Hepatocyte (in vitro differentiated cells): ENCODE measurements at regions not wholly inside any gene's neighbourhood (a gene's known extent, or its start where the extent isn't known, plus 50 kb on each side); places are given as distances from the start of the nearest gene placed in this dataset.

Experiments used
- DNase-seq: peaks from one replicate; pipeline ENCODE4 v3.0.0-alpha.2; 2016; ENCODE audit warnings: low spot score
- H2AFZ ChIP-seq: fragments of 200-600 bp; sonication (generic); 2 replicates; pipeline ENCODE4 v1.6.0; 2016; ENCODE audit warnings: antibody characterized with exemption, mild to moderate bottlenecking
- H3K27ac ChIP-seq: fragments of 200-600 bp; sonication (generic); 2 replicates; pipeline ENCODE4 v1.5.1; 2016; ENCODE audit warnings: mild to moderate bottlenecking
- H3K27me3 ChIP-seq: fragments of 200-600 bp; sonication (generic); 2 replicates; pipeline ENCODE4 v1.6.1; 2016
- H3K36me3 ChIP-seq: fragments of 200-600 bp; sonication (generic); replicated peaks from 2 replicates; pipeline ENCODE4 v1.5.1; 2016; ENCODE audit warnings: low read depth; ENCODE audit not compliant: insufficient read depth
- H3K4me1 ChIP-seq: fragments of 200-600 bp; sonication (generic); 2 replicates; pipeline ENCODE4 v1.5.1; 2016; ENCODE audit warnings: mild to moderate bottlenecking, moderate library complexity; ENCODE audit not compliant: insufficient read depth
- H3K4me2 ChIP-seq: fragments of 200-600 bp; sonication (generic); 2 replicates; pipeline ENCODE4 v1.6.0; 2016
- H3K4me3 ChIP-seq: fragments of 200-600 bp; sonication (generic); 2 replicates; pipeline ENCODE4 v1.5.1; 2016; ENCODE audit warnings: mild to moderate bottlenecking
- H3K79me2 ChIP-seq: fragments of 200-600 bp; sonication (generic); 2 replicates; pipeline ENCODE4 v1.6.0; 2017; ENCODE audit warnings: mild to moderate bottlenecking
- H3K9me2 ChIP-seq: fragments of 200-600 bp; sonication (generic); replicated peaks from 2 replicates; pipeline ENCODE4 v1.6.0; 2017; ENCODE audit warnings: mild to moderate bottlenecking; ENCODE audit not compliant: insufficient read depth
- H3K9me3 ChIP-seq: fragments of 200-600 bp; sonication (generic); 2 replicates; pipeline ENCODE4 v1.5.1; 2016; ENCODE audit warnings: low read depth, mild to moderate bottlenecking
- H4K20me1 ChIP-seq: fragments of 200-600 bp; sonication (generic); 2 replicates; pipeline ENCODE4 v1.6.0; 2016; ENCODE audit warnings: mild to moderate bottlenecking; ENCODE audit not compliant: insufficient read depth, poor library complexity, severe bottlenecking
- CTCF ChIP-seq: fragments of 200-600 bp; sonication (generic); IDR thresholded peaks from 2 replicates; pipeline ENCODE4 v1.5.1; 2016; ENCODE audit warnings: antibody characterized with exemption, mild to moderate bottlenecking; ENCODE audit not compliant: poor library complexity
- EZH2 ChIP-seq: fragments of 200-600 bp; sonication (generic); IDR thresholded peaks from 2 replicates; pipeline ENCODE4 v1.6.1; 2016; ENCODE audit warnings: antibody characterized with exemption, mild to moderate bottlenecking, borderline replicate concordance
- EZH2phosphoT487 ChIP-seq: fragments of 200-600 bp; sonication (generic); IDR thresholded peaks from one replicate; pipeline ENCODE4 v1.6.1; 2018; ENCODE audit warnings: antibody characterized with exemption, mild to moderate bottlenecking, low read depth, moderate library complexity; ENCODE audit not compliant: unreplicated experiment, severe bottlenecking
- WGBS: methylation state at CpG from one replicate; pipeline ENCODE4 v1.1.6; 2016; ENCODE audit warnings: low lambda C conversion rate; ENCODE audit errors: missing lambda C conversion rate; 5-methylcytosine and 5-hydroxymethylcytosine counted together

GRCh38 chrX:42725196-42725595 lies 52.8 kb downstream of the PPP1R2C start:
- no peaks in the 10 kb centered on the region for H4K20me1 ChIP-seq
- WGBS: 37% methylated on average over 2 of the region's 2 CpGs
- H3K27me3 ChIP-seq: no peaks in the 10 kb centered on the region
- DNase-seq: no peak
- H3K79me2 ChIP-seq: no peaks in the 10 kb centered on the region
- H3K27ac ChIP-seq: no peak overlapping the region
- no peaks in the 10 kb centered on the region for H3K36me3 ChIP-seq
- no peaks in the 10 kb centered on the region for H3K9me3 ChIP-seq
- no peaks in the 10 kb centered on the region for H3K9me2 ChIP-seq
- H3K4me3 ChIP-seq: no peak overlapping the region
- H2AFZ ChIP-seq: no peak overlapping the region
- H3K4me1 ChIP-seq: no peaks in the 10 kb centered on the region
- TF ChIP-seq EZH2 (no peak), CTCF (no peak), EZH2phosphoT487 (no peak)
- no peak overlapping the region for H3K4me2 ChIP-seq

GRCh38 chrX:42720209-42720608 lies 57.8 kb downstream of the PPP1R2C start:
- Histone ChIP-seq H3K9me3 (no peaks in the 10 kb centered on the region), H3K4me1 (no peaks in the 10 kb centered on the region), H2AFZ (no peak overlapping the region), H4K20me1 (no peaks in the 10 kb centered on the region), H3K27ac (no peak overlapping the region), H3K4me2 (no peak overlapping the region), H3K9me2 (no peaks in the 10 kb centered on the region), H3K4me3 (no peak overlapping the region), H3K36me3 (no peaks in the 10 kb centered on the region), H3K79me2 (no peaks in the 10 kb centered on the region), H3K27me3 (no peaks in the 10 kb centered on the region)
- 93% methylated on average over 4 of the region's 4 CpGs for WGBS
- TF ChIP-seq EZH2phosphoT487 (no peak), CTCF (no peak), EZH2 (no peak)
- DNase-seq: no peak

- no peak overlapping the region for H3K4me2 ChIP-seq
- no peaks in the 10 kb centered on the region for H3K9me2 ChIP-seq
- H3K4me3 ChIP-seq: no peak overlapping the region
- H3K79me2 ChIP-seq: no peaks in the 10 kb centered on the region
- no peaks in the 10 kb centered on the region for H3K4me1 ChIP-seq
- peak overlapping the region; percentile 27 for H2AFZ ChIP-seq
- no peak for DNase-seq
- no peak for TF ChIP-seq EZH2phosphoT487
- TF ChIP-seq EZH2: no peak
- no peak for TF ChIP-seq CTCF
- H3K9me3 ChIP-seq: no peaks in the 10 kb centered on the region
- no peak overlapping the region for H3K27ac ChIP-seq
- WGBS: 78% methylated on average over 8 of the region's 8 CpGs
- no peaks in the 10 kb centered on the region for H3K36me3 ChIP-seq
- no peaks in the 10 kb centered on the region for H4K20me1 ChIP-seq
- H3K27me3 ChIP-seq: no peaks in the 10 kb centered on the region
These were observed 62.2 kb downstream of the PPP1R2C start for GRCh38 chrX:42715701-42716262.
